ENCODE measurements at regions not wholly inside any gene's neighbourhood (a gene's known extent, or its start where the extent isn't known, plus 50 kb on each side); places are given as distances from the start of the nearest gene placed in this dataset.
"Not testable (repeated sequence)": the region's sequence is repeated elsewhere in the genome, so short reads cannot be mapped to it uniquely, and the experiment has no call there.

DNA sequence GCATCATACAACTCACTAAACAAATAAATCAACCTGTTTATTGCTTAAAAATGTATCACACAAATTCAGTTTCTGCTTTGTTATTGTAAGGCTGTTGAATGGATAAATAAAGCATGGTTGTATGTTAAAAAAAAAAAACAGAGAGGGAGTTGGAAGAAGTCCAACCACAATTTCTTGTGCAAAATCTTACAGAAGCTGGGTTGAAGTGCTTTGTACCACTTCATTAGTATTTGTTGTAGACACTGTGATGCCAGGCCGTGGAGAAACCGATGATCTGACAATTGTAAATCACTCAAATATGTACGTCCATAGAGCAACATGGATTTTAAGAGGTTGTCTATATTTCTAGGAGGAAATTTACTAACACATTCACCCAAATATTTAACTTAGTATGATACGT, 132.6 kb upstream of the MXRA5 start:
- H3K4me3 ChIP-seq = no peak overlapping the region
- no peak for DNase-seq
- H3K36me3 ChIP-seq = no peaks in the 10 kb centered on the region
- intact Hi-C loops (cut with DNase I) = no loop called here
- WGBS, 3 donors = 50 to 68% (median 51%) methylated on average over 4 of the region's 4 CpGs
- peaks cover 0 to 6% of the 10 kb centered on the region in 2 donors for H3K9me3 ChIP-seq
- no peak overlapping the region for H3K27ac ChIP-seq
- TF ChIP-seq, protein P1, sequence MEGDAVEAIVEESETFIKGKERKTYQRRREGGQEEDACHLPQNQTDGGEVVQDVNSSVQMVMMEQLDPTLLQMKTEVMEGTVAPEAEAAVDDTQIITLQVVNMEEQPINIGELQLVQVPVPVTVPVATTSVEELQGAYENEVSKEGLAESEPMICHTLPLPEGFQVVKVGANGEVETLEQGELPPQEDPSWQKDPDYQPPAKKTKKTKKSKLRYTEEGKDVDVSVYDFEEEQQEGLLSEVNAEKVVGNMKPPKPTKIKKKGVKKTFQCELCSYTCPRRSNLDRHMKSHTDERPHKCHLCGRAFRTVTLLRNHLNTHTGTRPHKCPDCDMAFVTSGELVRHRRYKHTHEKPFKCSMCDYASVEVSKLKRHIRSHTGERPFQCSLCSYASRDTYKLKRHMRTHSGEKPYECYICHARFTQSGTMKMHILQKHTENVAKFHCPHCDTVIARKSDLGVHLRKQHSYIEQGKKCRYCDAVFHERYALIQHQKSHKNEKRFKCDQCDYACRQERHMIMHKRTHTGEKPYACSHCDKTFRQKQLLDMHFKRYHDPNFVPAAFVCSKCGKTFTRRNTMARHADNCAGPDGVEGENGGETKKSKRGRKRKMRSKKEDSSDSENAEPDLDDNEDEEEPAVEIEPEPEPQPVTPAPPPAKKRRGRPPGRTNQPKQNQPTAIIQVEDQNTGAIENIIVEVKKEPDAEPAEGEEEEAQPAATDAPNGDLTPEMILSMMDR (IDR thresholded peaks at IDR 0.05) = no peak
- TF ChIP-seq POLR2A (IDR thresholded peaks at IDR 0.05) = no peak
- no peaks in the 10 kb centered on the region for H3K27me3 ChIP-seq
- no peaks in the 10 kb centered on the region for H3K4me1 ChIP-seq (ENCODE audit: insufficient read depth)

DNA sequence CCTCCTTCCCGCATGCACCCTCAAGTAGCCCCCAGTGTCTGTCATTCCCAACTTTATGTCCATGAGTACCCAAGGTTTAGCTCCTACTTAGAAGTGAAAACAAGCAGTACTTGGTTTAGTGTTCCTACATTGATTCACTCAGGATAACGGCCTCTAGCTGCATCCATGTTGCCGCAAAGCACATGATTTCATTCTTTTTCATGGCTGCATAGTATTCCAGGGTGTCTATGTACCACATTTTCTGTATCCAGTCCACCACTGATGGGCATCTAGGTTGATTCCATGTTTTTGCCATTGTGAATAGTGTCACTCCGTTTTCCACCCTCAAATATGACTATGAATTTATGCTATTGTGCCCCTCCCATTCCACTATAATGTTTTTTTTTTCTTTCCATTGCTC, 130.5 kb upstream of the MXRA5 start:
- TF ChIP-seq POLR2A (IDR thresholded peaks at IDR 0.05) = no peak
- Histone ChIP-seq H3K36me3 (no peaks in the 10 kb centered on the region), H3K4me3 (no peak overlapping the region), H3K9me3 (peaks cover 0 to 6% of the 10 kb centered on the region in 2 donors), H3K4me1 (ENCODE audit: insufficient read depth) (no peaks in the 10 kb centered on the region), H3K27me3 (no peaks in the 10 kb centered on the region), H3K27ac (no peak overlapping the region)
- intact Hi-C loops (cut with DNase I) = no loop called here
- no peak for DNase-seq
- 75 to 83% (median 79%) methylated on average over 4 of the region's 4 CpGs for WGBS, 3 donors

DNA sequence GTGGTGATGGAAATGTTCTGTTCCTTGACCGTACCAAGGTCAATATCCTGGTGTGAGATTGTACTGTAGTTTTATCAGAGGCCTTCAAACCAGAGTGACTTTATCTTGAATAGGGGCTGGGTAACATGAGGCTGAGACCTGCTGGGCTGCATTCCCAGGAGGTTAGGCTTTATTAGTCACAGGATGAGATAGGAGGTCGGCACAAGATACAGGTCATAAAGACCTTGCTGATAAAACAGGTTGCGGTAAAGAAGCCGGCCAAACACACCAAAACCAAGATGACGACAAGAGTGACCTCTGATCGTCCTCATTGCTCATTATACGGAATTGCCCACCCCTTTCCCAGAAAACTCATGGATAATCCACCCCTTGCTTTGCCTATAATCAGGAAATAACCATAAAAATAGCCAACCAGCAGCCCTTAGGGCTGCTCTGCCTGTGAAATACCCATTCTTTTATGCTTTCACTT, 123.8 kb upstream of the MXRA5 start:
- H3K36me3 ChIP-seq; H3K9me3 ChIP-seq; H3K27me3 ChIP-seq; DNase-seq; intact Hi-C loops (cut with DNase I); H3K4me1 ChIP-seq (ENCODE audit: insufficient read depth); H3K27ac ChIP-seq; H3K4me3 ChIP-seq: not testable (repeated sequence)
- WGBS, 3 donors = 57 to 73% (median 72%) methylated on average over 7 of the region's 7 CpGs

DNA sequence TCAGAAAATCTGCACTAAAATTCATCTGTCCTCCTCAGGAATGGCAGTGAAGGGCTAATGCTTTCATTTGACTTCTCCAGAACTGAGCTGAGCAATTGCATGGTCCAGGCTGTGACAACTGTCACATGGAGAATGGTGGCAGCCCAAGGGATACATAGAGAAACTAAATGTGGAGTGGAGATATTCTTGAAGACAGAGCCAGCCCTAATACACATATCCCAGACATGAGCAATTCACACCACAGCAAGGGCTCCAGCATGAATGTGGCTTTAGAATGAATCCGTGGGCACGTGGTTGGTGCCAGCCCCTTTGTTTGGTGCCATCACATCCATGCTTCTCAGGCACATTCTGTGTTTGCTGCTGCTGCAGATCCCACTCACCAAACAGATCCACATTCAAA, 121.6 kb upstream of the MXRA5 start:
- no peak overlapping the region for H3K4me3 ChIP-seq
- TF ChIP-seq POLR2A (IDR thresholded peaks at IDR 0.05) = no peak
- TF ChIP-seq EP300 (IDR thresholded peaks at IDR 0.05) = no peak
- TF ChIP-seq, protein P1 (IDR thresholded peaks at IDR 0.05) = no peak
- DNase-seq = no peak
- no peaks in the 10 kb centered on the region for H3K36me3 ChIP-seq
- WGBS, 3 donors = 85 to 95% (median 86%) methylated on average over 2 of the region's 2 CpGs
- H3K9me3 ChIP-seq = no peaks in the 10 kb centered on the region
- H3K27me3 ChIP-seq = no peaks in the 10 kb centered on the region
- no peaks in the 10 kb centered on the region for H3K4me1 ChIP-seq (ENCODE audit: insufficient read depth)
- no peak overlapping the region for H3K27ac ChIP-seq
- intact Hi-C loops (cut with DNase I) = no loop called here

DNA sequence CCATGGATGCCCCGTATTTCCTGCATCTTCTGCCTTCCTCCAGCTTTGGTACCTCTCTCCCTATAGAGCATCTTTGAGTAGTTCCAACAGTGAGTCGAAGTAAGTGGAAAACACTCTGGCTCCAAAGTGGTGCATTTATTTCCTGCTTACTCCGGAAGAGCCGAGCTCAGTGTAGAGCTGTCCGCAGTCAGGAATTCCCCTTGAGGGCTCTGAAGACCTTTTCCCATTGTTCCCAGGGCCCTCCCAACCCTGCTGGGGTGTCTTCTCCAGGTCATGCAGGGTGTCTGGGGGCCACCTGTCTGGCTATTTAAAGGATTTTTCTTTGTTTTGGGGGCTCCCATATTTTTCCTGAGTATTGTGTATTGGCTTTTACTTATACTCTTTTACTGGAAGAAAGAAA, 118.6 kb upstream of the MXRA5 start:
- 82 to 90% (median 85%) methylated on average over 5 of the region's 5 CpGs for WGBS, 3 donors
- no peaks in the 10 kb centered on the region for H3K27me3 ChIP-seq
- H3K4me3 ChIP-seq = no peak overlapping the region
- TF ChIP-seq, protein P1 (IDR thresholded peaks at IDR 0.05) = no peak
- no peak for TF ChIP-seq EP300 (IDR thresholded peaks at IDR 0.05)
- TF ChIP-seq POLR2A (IDR thresholded peaks at IDR 0.05) = no peak
- intact Hi-C loops (cut with DNase I) = no loop called here
- DNase-seq = no peak
- no peaks in the 10 kb centered on the region for H3K36me3 ChIP-seq
- no peak overlapping the region for H3K27ac ChIP-seq
- H3K9me3 ChIP-seq = no peaks in the 10 kb centered on the region
- H3K4me1 ChIP-seq (ENCODE audit: insufficient read depth) = no peaks in the 10 kb centered on the region

DNA sequence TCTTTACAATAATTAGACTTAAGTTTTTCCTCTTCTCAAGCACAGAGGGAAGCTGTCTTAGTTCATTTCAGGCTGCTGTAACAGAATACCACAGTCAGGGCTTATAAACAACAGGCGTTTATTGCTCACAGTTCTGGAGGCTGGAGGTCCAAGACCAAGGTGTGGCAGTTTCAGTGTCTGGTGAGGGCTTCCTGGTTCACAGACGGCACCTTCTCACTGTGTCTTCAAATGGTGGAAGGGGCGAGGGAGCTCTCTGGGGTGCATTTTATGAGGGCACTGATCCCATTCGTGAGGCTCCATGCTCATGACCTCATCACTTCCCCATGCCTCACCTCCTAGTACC, 115.7 kb upstream of the MXRA5 start:
- H3K4me1 ChIP-seq (ENCODE audit: insufficient read depth) = no peaks in the 10 kb centered on the region
- no peaks in the 10 kb centered on the region for H3K27me3 ChIP-seq
- intact Hi-C loops (cut with DNase I) = no loop called here
- WGBS, 3 donors = 73 to 82% (median 78%) methylated on average over 4 of the region's 4 CpGs
- TF ChIP-seq, protein P1 (IDR thresholded peaks at IDR 0.05) = no peak
- no peak for TF ChIP-seq EP300 (IDR thresholded peaks at IDR 0.05)
- no peak for TF ChIP-seq POLR2A (IDR thresholded peaks at IDR 0.05)
- H3K4me3 ChIP-seq = no peak overlapping the region
- no peaks in the 10 kb centered on the region for H3K36me3 ChIP-seq
- no peak for DNase-seq
- H3K9me3 ChIP-seq = no peaks in the 10 kb centered on the region
- H3K27ac ChIP-seq = no peak overlapping the region
